Panc1 (cell line): ENCODE measurements at regions not wholly inside any gene's neighbourhood (a gene's known extent, or its start where the extent isn't known, plus 50 kb on each side); places are given as distances from the start of the nearest gene placed in this dataset.

Source experiments
- ATAC-seq: fragments of 200-7000 bp; cut with Tn5 transposase; 2 replicates; pipeline ENCODE4 v1.9.1; 2020; ENCODE audit warnings: mild to moderate bottlenecking, moderate library complexity
- BruUV-seq: library from RNA; stranded (reverse); fragments of 400-500 nt; replicated peaks from 2 replicates; lab custom pipeline; 2021; lab: Mats Ljungman, UMichigan
- CTCF ChIA-PET: fragments of 300-600 bp; sonication (Branson Sonifier 250); formaldehyde crosslinking; loops from one replicate; lab custom pipeline; 2022; ENCODE audit warnings: antibody characterized with exemption; lab: Charles Lee
- POLR2A ChIA-PET: fragments of 300-600 bp; sonication (Branson Sonifier 250); formaldehyde crosslinking; loops from one replicate; lab custom pipeline; 2022; ENCODE audit warnings: antibody characterized with exemption; lab: Charles Lee
- DNase-seq: peaks from one replicate; pipeline ENCODE4 v3.0.0-alpha.2; 2010; ENCODE audit warnings: low read depth, low spot score
- H3K27ac ChIP-seq: 2 replicates; pipeline ENCODE4 v1.5.1; 2011; ENCODE audit warnings: mild to moderate bottlenecking, low read length, inconsistent platforms
- H3K27me3 ChIP-seq: fragments of 200-500 bp; sonication (Bioruptor generic); 2 replicates; pipeline ENCODE4 v1.6.0; 2014; ENCODE audit warnings: low read length, inconsistent platforms; ENCODE audit not compliant: control insufficient read depth, insufficient read depth
- H3K36me3 ChIP-seq: fragments of 200-500 bp; sonication (Bioruptor generic); 2 replicates; pipeline ENCODE4 v1.5.1; 2014; ENCODE audit warnings: inconsistent platforms, mild to moderate bottlenecking, low read length, moderate library complexity; ENCODE audit not compliant: control insufficient read depth, insufficient read depth
- H3K4me1 ChIP-seq: 2 replicates; pipeline ENCODE4 v1.5.1; 2011; ENCODE audit warnings: inconsistent platforms, mild to moderate bottlenecking, low read length, moderate library complexity; ENCODE audit not compliant: control insufficient read depth, insufficient read depth
- H3K4me3 ChIP-seq, 2 experiments: 2 replicates each; pipeline ENCODE4 v1.5.1; 2011 to 2012; ENCODE audit warnings: low read depth in 2 of 2, low read length in 2 of 2, mild to moderate bottlenecking in 2 of 2, inconsistent platforms in 1 of 2, moderate library complexity in 1 of 2
- H3K9me3 ChIP-seq: fragments of 200-500 bp; sonication (Bioruptor generic); 2 replicates; pipeline ENCODE4 v1.5.1; 2014; ENCODE audit warnings: low read depth, mild to moderate bottlenecking, inconsistent platforms, low read length, moderate library complexity; ENCODE audit not compliant: control insufficient read depth, insufficient read depth
- POLR2AphosphoS5 ChIP-seq: IDR thresholded peaks from 2 replicates; pipeline ENCODE4 v1.6.1; 2012; ENCODE audit warnings: mild to moderate bottlenecking, low read depth, low read length, moderate library complexity
- SIN3A ChIP-seq: IDR thresholded peaks from 2 replicates; pipeline ENCODE4 v1.6.1; 2012; ENCODE audit warnings: low read depth, mild to moderate bottlenecking, low read length, moderate library complexity, borderline replicate concordance; ENCODE audit not compliant: insufficient read depth
- TCF7L2 ChIP-seq: IDR thresholded peaks from 2 replicates; pipeline ENCODE4 v1.6.1; 2011; ENCODE audit warnings: mild to moderate bottlenecking, low read depth, low read length, inconsistent platforms
- in situ Hi-C: cut with HindIII; loops from 2 replicates; pipeline ENCODE4 v1.10.0; 2016; ENCODE audit warnings: low sequenced_read_pairs, low pct_unique_long_range_greater_than_20kb
- intact Hi-C: fragments of 100-400 bp; cut with micrococcal nuclease; formaldehyde crosslinking; loops from one replicate; pipeline ENCODE4 v1.10.0; 2022; ENCODE audit not compliant: unreplicated experiment
- TF ChIP-seq, protein P1 (sequence below), 2 experiments: IDR thresholded peaks; 2 replicates each; pipeline ENCODE4 v1.6.1; 2011 to 2012; ENCODE audit warnings: low read depth in 2 of 2, control low read depth in 1 of 2, low read length in 1 of 2, mild to moderate bottlenecking in 1 of 2, moderate library complexity in 1 of 2; ENCODE audit not compliant: insufficient read depth in 1 of 2
- TF ChIP-seq, protein P2 (sequence below): fragments of 450-650 bp; IDR thresholded peaks from 2 replicates; pipeline ENCODE4 v1.5.1; 2017; ENCODE audit warnings: mild to moderate bottlenecking

DNA sequence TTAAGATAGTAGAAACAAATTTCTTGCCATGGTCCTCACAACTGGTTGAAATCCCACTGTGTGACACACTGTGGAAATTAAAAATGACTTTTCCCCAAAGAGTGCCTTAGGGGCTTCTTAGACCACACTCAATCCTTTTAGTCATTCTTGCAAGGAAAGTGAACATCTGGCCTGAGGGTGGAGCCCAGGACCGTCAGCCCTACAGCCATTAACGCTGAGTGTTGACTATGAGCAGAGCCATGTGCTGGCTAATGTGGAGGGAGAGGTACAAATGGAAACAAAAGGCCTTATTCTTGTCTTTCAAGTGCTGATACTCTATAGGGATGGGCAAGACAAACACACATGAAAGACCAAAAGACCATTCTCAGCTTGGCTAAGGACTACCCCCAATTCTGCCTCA lies 456.5 kb downstream of the ZSWIM6 start:
- CTCF ChIA-PET, result no interaction called here

GRCh38 chr5:61790007-61790406 lies 457.9 kb downstream of the ZSWIM6 start:
- in situ Hi-C loops, result no loop called here
- H3K27ac ChIP-seq, result no peak overlapping the region
- H3K4me3 ChIP-seq, result no peak overlapping the region
- no peak for ATAC-seq
- no peak for DNase-seq
- H3K36me3 ChIP-seq, result no peaks in the 10 kb centered on the region
- ChIA-PET CTCF (no interaction called here), POLR2A (no interaction called here)
- no peaks in the 10 kb centered on the region for H3K27me3 ChIP-seq
- BruUV-seq, result no TSS peak
- intact Hi-C loops, result no loop called here
- no peaks in the 10 kb centered on the region; the same call in 1 of the 2 replicates for H3K4me1 ChIP-seq
- TF ChIP-seq, protein P1, sequence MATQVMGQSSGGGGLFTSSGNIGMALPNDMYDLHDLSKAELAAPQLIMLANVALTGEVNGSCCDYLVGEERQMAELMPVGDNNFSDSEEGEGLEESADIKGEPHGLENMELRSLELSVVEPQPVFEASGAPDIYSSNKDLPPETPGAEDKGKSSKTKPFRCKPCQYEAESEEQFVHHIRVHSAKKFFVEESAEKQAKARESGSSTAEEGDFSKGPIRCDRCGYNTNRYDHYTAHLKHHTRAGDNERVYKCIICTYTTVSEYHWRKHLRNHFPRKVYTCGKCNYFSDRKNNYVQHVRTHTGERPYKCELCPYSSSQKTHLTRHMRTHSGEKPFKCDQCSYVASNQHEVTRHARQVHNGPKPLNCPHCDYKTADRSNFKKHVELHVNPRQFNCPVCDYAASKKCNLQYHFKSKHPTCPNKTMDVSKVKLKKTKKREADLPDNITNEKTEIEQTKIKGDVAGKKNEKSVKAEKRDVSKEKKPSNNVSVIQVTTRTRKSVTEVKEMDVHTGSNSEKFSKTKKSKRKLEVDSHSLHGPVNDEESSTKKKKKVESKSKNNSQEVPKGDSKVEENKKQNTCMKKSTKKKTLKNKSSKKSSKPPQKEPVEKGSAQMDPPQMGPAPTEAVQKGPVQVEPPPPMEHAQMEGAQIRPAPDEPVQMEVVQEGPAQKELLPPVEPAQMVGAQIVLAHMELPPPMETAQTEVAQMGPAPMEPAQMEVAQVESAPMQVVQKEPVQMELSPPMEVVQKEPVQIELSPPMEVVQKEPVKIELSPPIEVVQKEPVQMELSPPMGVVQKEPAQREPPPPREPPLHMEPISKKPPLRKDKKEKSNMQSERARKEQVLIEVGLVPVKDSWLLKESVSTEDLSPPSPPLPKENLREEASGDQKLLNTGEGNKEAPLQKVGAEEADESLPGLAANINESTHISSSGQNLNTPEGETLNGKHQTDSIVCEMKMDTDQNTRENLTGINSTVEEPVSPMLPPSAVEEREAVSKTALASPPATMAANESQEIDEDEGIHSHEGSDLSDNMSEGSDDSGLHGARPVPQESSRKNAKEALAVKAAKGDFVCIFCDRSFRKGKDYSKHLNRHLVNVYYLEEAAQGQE (IDR thresholded peaks at IDR 0.05; ENCODE audit: insufficient read depth in 1 of 2, low read depth in 2 of 2, low read length in 1 of 2), result no peak
- TF ChIP-seq TCF7L2 (no peak), SIN3A (no peak), POLR2AphosphoS5 (no peak)
- TF ChIP-seq, protein P2, sequence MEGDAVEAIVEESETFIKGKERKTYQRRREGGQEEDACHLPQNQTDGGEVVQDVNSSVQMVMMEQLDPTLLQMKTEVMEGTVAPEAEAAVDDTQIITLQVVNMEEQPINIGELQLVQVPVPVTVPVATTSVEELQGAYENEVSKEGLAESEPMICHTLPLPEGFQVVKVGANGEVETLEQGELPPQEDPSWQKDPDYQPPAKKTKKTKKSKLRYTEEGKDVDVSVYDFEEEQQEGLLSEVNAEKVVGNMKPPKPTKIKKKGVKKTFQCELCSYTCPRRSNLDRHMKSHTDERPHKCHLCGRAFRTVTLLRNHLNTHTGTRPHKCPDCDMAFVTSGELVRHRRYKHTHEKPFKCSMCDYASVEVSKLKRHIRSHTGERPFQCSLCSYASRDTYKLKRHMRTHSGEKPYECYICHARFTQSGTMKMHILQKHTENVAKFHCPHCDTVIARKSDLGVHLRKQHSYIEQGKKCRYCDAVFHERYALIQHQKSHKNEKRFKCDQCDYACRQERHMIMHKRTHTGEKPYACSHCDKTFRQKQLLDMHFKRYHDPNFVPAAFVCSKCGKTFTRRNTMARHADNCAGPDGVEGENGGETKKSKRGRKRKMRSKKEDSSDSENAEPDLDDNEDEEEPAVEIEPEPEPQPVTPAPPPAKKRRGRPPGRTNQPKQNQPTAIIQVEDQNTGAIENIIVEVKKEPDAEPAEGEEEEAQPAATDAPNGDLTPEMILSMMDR, result no peak
- no peaks in the 10 kb centered on the region for H3K9me3 ChIP-seq

More for the DNA sequence above, 456.5 kb downstream of the ZSWIM6 start:
- TF ChIP-seq POLR2AphosphoS5 (no peak), TCF7L2 (no peak), SIN3A (no peak)
- TF ChIP-seq, protein P2, result no peak
- TF ChIP-seq, protein P1 (IDR thresholded peaks at IDR 0.05; ENCODE audit: insufficient read depth in 1 of 2, low read depth in 2 of 2, low read length in 1 of 2), result no peak
- POLR2A ChIA-PET, result no interaction called here
- Histone ChIP-seq H3K9me3 (no peaks in the 10 kb centered on the region), H3K4me1 (no peaks in the 10 kb centered on the region; the same call in 1 of the 2 replicates), H3K27ac (no peak overlapping the region), H3K36me3 (no peaks in the 10 kb centered on the region), H3K27me3 (no peaks in the 10 kb centered on the region), H3K4me3 (no peak overlapping the region)
- no peak for DNase-seq
- in situ Hi-C loops, result no loop called here
- ATAC-seq, result no peak
- BruUV-seq, result no TSS peak
- intact Hi-C loops, result no loop called here
